Mucosa of rectum (tissue), 2 donors: ENCODE measurements at regions not wholly inside any gene's neighbourhood (a gene's known extent, or its start where the extent isn't known, plus 50 kb on each side); places are given as distances from the start of the nearest gene placed in this dataset.

Experiments used
- H3K27ac ChIP-seq, 2 donors: one replicate each; pipeline ENCODE4 v1.7.0; 2013; ENCODE audit warnings: inconsistent platforms in 2 of 2, low read depth in 2 of 2, low read length in 2 of 2
- H3K27me3 ChIP-seq, 2 donors: one replicate each; pipeline ENCODE4 v1.7.0; 2013; ENCODE audit warnings: low read length in 2 of 2; ENCODE audit not compliant: control insufficient read depth in 2 of 2, insufficient read depth in 2 of 2
- H3K36me3 ChIP-seq, 2 donors: one replicate each; pipeline ENCODE4 v1.7.0; 2013; ENCODE audit warnings: low read length in 2 of 2; ENCODE audit not compliant: control insufficient read depth in 2 of 2, insufficient read depth in 2 of 2
- H3K4me1 ChIP-seq, 2 donors: one replicate each; pipeline ENCODE4 v1.7.0; 2013; ENCODE audit warnings: low read length in 2 of 2, mild to moderate bottlenecking in 1 of 2; ENCODE audit not compliant: control insufficient read depth in 2 of 2, insufficient read depth in 2 of 2
- H3K4me3 ChIP-seq, 2 donors: one replicate each; pipeline ENCODE4 v1.7.0; 2013; ENCODE audit warnings: low read length in 2 of 2
- H3K9ac ChIP-seq, 2 donors: one replicate each; pipeline ENCODE4 v1.7.0; 2013; ENCODE audit warnings: low read length in 2 of 2, low read depth in 1 of 2, mild to moderate bottlenecking in 1 of 2
- H3K9me3 ChIP-seq, 2 donors: one replicate each; pipeline ENCODE4 v1.7.0; 2013; ENCODE audit warnings: low read length in 2 of 2; ENCODE audit not compliant: control insufficient read depth in 2 of 2
- donor health status: healthy.
- donor health status: Normal muscosa, but diverticular disease.

DNA sequence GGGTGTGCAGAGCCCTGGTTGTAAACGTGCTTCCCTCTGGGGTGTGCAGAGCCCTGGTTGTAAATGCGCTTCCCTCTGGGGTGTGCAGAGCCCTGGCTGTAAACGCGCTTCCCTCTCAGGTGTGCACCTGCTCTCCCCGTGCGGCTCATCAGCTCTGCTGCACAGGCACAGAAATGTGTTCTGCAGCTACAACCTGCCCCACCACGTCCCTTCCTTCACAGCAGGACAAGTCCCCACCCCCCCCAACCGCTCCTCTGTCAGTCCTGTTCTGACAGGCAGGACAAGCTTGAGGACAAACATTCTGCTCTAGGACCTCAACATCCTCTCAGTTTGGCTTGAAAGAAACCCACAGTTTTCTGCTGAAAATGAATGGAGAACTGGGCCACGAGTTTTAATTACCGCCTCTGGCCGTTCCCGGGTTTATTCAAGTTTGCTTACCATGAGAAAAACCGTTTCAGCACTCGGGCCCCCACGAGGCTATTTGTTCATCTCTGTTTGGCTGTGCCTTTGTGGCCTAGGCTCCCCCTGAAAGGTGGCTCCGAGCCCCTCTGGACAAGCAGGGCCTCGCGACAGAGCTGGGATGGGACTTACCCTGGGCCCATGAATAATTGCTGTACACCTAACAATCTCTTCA, 81.0 kb upstream of the ASB18 start:
- H3K9ac ChIP-seq: no peak overlapping the region
- no peaks in the 10 kb centered on the region for H3K9me3 ChIP-seq
- no peaks in the 10 kb centered on the region for H3K36me3 ChIP-seq
- no peak overlapping the region for H3K27ac ChIP-seq
- no peak overlapping the region for H3K4me3 ChIP-seq
- no peaks in the 10 kb centered on the region for H3K4me1 ChIP-seq
- H3K27me3 ChIP-seq: peaks cover 0 to 4% of the 10 kb centered on the region in 2 donors

DNA sequence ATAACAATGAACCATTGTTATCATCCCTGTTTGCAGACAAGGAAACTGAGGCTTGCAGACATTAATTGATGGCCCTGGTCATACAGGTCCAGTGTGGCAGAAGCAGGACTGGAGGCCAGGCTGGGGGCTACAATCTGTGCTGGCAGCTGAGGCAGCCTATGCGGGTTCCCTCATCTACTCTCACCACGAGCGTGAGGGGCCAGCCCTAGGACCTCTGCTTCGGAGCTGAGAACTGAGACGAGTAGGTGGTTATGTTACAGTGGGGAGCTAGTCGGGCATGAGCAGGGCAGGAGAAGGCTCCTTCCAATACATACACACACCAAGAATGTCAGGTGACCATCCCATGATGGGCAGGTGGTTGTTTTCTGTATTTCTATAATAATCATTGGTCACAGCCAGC, 82.2 kb upstream of the ASB18 start:
- Histone ChIP-seq H3K27me3 (peaks cover 0 to 4% of the 10 kb centered on the region in 2 donors), H3K9ac (no peak overlapping the region), H3K27ac (no peak overlapping the region), H3K4me3 (no peak overlapping the region), H3K4me1 (no peaks in the 10 kb centered on the region), H3K36me3 (no peaks in the 10 kb centered on the region), H3K9me3 (no peaks in the 10 kb centered on the region)

DNA sequence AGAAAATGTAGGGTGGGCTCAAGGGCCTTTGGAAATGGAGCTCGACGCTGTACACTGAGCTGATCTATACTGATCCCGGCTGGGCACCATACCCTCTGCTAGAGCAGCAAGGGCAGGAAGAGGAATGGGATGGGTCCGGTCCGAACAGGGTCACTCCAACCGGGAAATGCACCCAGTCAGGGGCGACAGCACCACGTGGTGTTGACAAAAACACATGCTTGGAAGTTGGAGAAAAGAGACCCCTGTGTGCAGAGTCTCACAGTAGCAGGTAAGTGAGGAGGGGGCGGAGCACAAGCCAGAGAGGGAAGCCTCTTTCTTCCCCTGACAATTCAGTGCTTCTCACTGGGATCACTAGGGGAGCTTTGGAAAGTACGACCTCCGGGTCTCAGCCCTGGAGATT, 84.1 kb upstream of the ASB18 start:
- H3K27ac ChIP-seq: no peak overlapping the region
- no peaks in the 10 kb centered on the region for H3K4me1 ChIP-seq
- H3K9ac ChIP-seq: no peak overlapping the region
- H3K4me3 ChIP-seq: no peak overlapping the region
- no peaks in the 10 kb centered on the region for H3K9me3 ChIP-seq
- peaks cover 0 to 4% of the 10 kb centered on the region in 2 donors for H3K27me3 ChIP-seq
- no peaks in the 10 kb centered on the region for H3K36me3 ChIP-seq

DNA sequence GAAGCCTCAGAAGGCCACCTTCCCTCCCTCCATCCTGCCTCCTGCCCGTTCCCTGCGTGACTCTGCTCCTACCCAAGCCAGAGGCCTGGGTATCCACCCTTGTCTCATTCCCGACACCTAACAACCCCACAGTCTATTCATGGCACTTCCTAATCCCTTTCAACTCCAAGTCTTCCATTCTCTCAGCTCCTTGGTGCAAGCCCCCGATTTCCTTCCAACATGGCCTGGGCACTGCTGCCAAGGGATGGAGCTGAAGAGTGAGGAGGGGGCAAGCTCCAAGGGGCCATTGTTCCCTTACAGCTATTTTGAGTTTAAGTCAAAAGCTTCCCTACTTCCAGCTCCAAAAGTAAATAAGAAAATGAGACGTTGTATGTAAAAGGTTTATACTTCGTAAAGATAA, 84.8 kb upstream of the ASB18 start:
- Histone ChIP-seq H3K9ac (no peak overlapping the region), H3K36me3 (no peaks in the 10 kb centered on the region)

DNA sequence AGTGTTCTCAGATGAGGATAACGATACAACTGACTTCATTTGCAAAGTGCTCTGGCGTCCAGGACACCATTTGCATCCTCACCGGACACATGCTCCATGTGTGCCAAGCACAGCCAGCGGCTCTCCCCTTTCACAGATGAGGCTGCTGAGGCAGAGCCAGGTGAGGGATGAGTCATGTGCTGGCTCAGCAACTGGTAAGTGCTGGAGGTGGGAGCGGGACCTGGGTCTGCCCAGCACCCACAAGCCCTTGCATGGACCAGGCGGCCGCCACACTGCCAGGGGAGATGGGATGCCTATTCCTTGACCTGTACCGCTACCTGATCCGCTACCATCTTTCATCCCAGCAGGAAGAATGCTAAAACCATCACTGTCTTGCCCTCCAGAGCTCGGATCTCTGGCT, 86.2 kb upstream of the ASB18 start:
- peaks cover 0 to 4% of the 10 kb centered on the region in 2 donors for H3K27me3 ChIP-seq
- H3K9me3 ChIP-seq: no peaks in the 10 kb centered on the region
- no peak overlapping the region for H3K9ac ChIP-seq
- H3K4me3 ChIP-seq: no peak overlapping the region
- H3K4me1 ChIP-seq: no peaks in the 10 kb centered on the region
- H3K36me3 ChIP-seq: no peaks in the 10 kb centered on the region
- H3K27ac ChIP-seq: no peak overlapping the region

More for the DNA sequence above, 84.8 kb upstream of the ASB18 start:
- Histone ChIP-seq H3K9me3 (no peaks in the 10 kb centered on the region), H3K27ac (no peak overlapping the region), H3K4me1 (no peaks in the 10 kb centered on the region), H3K4me3 (no peak overlapping the region), H3K27me3 (peaks cover 0 to 4% of the 10 kb centered on the region in 2 donors)

DNA sequence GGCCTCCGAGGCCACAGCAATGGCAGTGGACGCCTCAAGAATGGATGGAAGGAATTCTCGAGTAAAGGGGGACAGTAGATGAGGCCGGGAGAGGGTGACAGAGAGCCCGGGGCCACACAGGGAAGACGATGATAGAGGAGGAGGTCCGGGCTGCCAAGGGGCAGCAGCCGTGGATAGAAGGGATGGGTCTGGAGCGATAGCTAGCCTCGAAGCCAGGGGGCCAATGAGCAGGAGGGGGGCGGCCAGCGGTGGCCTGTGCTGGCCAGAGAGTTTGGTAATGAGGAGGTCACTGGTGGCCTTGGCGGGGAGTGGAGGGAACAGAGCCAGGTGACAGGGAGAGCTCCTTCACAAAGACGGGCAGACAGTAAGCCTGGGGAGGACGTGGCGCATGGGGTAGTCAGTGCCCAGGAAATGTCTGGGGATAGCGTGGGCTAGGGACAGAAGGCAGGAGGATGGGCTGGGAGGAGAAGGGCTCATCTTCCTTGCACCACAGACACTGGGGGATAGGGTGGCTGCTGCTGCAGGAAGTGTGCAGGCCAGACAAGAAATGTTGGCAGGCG, 87.8 kb upstream of the ASB18 start:
- Histone ChIP-seq H3K9ac (no peak overlapping the region), H3K9me3 (no peaks in the 10 kb centered on the region), H3K36me3 (no peaks in the 10 kb centered on the region), H3K4me3 (no peak overlapping the region), H3K27me3 (peaks cover 0 to 4% of the 10 kb centered on the region in 2 donors), H3K4me1 (no peaks in the 10 kb centered on the region), H3K27ac (no peak overlapping the region)

DNA sequence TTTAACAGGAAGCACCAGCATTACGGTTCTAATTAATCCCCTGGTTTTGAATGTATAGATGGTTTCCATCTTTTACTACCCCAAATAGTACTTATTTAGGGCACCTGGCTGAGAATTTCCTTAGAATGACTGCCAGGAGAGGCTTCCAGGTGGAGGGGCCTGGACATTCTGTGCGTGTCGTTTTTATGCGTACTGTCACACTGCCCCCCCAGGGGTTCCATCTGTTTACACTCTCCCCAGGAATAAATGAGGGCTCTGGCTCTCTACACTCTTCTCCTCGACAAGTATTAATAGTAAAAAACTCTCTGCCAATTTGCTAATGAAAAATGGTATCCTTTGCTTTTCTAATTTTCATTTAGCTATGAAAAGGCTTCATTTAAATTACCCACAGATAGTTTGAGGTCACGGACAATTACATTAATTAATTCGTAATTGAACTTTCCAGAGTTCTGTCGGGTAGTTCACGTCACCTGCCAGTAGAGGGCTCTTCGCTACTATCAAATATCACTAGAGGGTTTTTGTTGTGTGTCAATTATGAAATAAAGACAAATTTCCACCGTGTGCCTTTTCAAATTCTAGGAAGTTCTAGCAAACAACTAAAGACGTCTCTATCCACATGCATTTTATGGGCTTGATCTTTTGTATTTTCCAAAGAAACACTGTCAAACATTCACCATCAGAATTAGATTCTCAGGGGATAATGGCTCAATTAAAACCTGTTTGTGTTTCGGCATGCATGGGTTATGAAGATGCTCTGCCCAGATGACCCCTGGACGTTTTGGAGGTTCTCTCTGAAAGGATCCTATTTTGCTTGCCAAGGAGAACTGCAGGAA, 88.8 kb upstream of the ASB18 start:
- no peaks in the 10 kb centered on the region for H3K9me3 ChIP-seq
- H3K4me3 ChIP-seq: no peak overlapping the region

DNA sequence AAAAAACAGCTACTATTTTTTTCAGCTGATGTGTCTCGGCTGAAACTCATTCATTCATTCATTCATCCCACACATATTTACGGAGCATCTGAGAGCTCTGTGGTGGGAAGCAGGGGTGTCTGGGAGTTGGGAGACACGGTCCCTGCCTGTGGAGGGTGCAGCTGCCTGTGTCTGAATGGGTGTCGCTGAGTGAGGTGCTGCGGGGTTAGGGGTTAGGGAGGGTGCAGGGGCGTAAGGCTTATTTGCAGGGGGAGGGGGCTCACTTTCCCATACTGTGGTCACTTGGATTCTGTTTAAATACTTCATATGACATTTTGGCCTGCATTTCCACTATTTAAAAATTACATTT, 89.4 kb upstream of the ASB18 start:
- Histone ChIP-seq H3K9ac (no peak overlapping the region), H3K36me3 (no peaks in the 10 kb centered on the region), H3K4me3 (no peak overlapping the region), H3K9me3 (no peaks in the 10 kb centered on the region), H3K27me3 (no peaks in the 10 kb centered on the region), H3K4me1 (no peaks in the 10 kb centered on the region), H3K27ac (no peak overlapping the region)

More for the DNA sequence above, 88.8 kb upstream of the ASB18 start:
- Histone ChIP-seq H3K27me3 (peaks cover 0 to 4% of the 10 kb centered on the region in 2 donors), H3K27ac (no peak overlapping the region), H3K9ac (no peak overlapping the region), H3K4me1 (no peaks in the 10 kb centered on the region), H3K36me3 (no peaks in the 10 kb centered on the region)

DNA sequence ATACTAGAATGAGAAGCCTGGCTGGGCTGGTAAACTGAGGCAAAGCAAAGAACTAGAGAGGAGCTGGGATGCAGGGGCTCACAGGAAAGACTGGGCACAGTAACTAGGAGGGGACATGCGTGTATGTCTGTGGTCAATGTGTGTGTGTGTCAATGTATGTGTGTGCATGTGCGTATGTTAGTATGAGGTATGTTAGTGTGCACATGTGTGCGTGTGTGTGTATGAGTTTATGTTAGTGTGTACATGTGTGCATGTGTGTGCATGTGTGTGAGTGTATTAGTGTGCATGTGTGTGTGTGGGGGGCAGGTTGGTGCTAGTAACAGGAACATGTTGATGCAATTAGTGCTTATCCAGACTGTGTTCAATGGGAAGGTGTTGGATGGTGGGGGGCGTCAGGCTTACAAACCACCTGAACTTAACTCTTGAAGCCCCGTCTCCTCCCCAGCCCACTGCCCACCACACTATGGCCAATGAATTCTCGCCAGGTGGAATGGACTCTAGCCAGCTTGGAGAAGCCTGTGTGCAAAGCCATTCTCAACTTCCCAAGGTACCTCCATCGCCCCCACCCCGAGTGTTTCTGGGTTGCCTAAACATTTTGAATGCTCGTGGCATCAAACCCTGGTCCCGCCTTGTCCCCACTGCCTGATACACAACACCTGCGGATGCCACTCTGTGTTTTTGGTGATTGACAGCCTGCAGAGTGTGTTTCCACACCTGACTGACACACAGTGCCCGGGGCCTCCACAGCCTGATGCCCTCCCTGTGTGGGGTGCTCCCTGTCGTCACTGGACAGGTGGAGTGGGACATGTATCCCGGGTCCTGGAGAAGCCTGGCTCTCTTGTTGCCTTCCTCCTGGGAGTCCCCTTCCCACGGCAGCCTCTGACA, 90.1 kb upstream of the ASB18 start:
- H3K4me1 ChIP-seq: no peaks in the 10 kb centered on the region
- no peaks in the 10 kb centered on the region for H3K36me3 ChIP-seq
- H3K9me3 ChIP-seq: no peaks in the 10 kb centered on the region
- H3K27ac ChIP-seq: no peak overlapping the region
- H3K4me3 ChIP-seq: no peak overlapping the region
- H3K9ac ChIP-seq: no peak overlapping the region
- no peaks in the 10 kb centered on the region for H3K27me3 ChIP-seq
